Stomach smooth muscle (tissue), 2 donors: ENCODE measurements at regions not wholly inside any gene's neighbourhood (a gene's known extent, or its start where the extent isn't known, plus 50 kb on each side); places are given as distances from the start of the nearest gene placed in this dataset.
"Not testable (repeated sequence)": the region's sequence is repeated elsewhere in the genome, so short reads cannot be mapped to it uniquely, and the experiment has no call there.

ENCODE experiments used
- H3K27ac ChIP-seq: one replicate; pipeline ENCODE4 v1.7.0; 2013; ENCODE audit warnings: mild to moderate bottlenecking, low read length, inconsistent platforms
- H3K27me3 ChIP-seq, 2 donors: one replicate each; pipeline ENCODE4 v1.7.0; 2013; ENCODE audit warnings: low read length in 2 of 2; ENCODE audit not compliant: insufficient read depth in 2 of 2, control insufficient read depth in 1 of 2
- H3K36me3 ChIP-seq, 2 donors: one replicate each; pipeline ENCODE4 v1.7.0; 2013; ENCODE audit warnings: low read length in 2 of 2; ENCODE audit not compliant: control insufficient read depth in 2 of 2, insufficient read depth in 2 of 2
- H3K4me1 ChIP-seq: one replicate; pipeline ENCODE4 v1.7.0; 2013; ENCODE audit warnings: low read length; ENCODE audit not compliant: control insufficient read depth, insufficient read depth
- H3K4me3 ChIP-seq, 2 donors: one replicate each; pipeline ENCODE4 v1.7.0; 2013; ENCODE audit warnings: low read length in 2 of 2
- H3K9ac ChIP-seq, 2 donors: one replicate each; pipeline ENCODE4 v1.7.0; 2013; ENCODE audit warnings: low read length in 2 of 2, mild to moderate bottlenecking in 1 of 2
- H3K9me3 ChIP-seq, 2 donors: one replicate each; pipeline ENCODE4 v1.7.0; 2013; ENCODE audit warnings: low read length in 2 of 2; ENCODE audit not compliant: control insufficient read depth in 2 of 2
- donor health status: healthy.
- donor health status: Pancreatic carcinoma.

DNA sequence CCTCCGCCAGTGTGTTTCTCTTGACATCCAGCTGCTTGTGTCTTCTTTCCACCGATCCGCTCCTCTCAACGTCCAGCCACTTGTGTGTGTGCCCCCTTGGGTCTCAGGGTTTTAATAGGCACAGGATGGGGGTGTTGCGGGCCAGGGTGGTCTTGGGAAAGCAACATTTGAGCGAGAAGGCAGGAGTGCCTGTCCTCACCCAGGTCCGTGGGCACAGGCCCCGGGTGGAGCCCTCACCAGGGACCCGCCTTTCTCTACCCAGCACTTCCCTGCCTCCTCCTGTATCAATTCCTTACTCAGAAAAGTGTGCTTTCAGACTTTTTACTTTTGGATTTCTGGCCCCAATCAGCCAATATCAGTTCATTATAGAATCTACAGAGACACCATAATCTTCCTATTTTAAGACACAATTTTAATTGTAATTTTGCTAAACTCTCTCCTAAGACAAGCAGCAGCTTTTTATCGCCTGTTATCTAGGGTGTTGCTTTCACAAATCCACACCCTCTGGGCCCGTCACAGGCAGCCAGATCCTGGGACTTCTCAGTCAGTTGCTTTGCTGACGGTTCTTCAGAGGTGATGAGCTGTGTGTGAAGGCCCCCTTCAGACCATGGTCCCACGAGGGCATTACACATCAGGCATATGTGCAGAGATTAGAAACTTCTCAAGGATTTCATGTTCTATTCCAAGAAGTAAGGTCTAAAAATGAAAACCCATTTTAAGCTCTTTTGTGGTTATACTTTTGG lies 96.0 kb upstream of the FHL2 start:
- Histone ChIP-seq H3K4me3 (no peak overlapping the region), H3K27ac (no peak overlapping the region), H3K9ac (no peak overlapping the region), H3K4me1 (peaks cover 11% of the 10 kb centered on the region), H3K27me3 (no peaks in the 10 kb centered on the region), H3K9me3 (peaks cover 0 to 20% of the 10 kb centered on the region in 2 donors), H3K36me3 (no peaks in the 10 kb centered on the region)

DNA sequence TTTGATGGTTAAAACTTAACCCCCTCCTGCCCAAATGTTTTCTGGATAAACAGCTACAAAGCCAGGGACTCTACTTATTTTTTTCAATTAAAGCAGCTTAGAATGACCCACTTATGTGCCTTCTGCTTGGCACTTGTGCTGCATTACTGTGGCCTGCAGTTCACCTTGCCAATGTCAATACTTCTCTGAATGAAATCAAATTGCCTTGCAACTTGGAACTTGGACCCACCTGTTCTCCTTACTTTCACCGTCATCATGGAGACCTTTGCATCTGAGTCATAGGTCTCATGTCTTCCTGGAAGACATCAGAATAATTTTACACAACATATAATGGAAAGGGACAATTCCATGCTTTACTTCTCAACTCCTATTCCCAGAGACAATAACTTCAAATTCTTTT lies 92.1 kb upstream of the FHL2 start:
- Histone ChIP-seq H3K4me1 (peaks cover under 1% of the 10 kb centered on the region), H3K4me3 (no peak overlapping the region), H3K27ac (no peak overlapping the region), H3K36me3 (no peaks in the 10 kb centered on the region), H3K9me3 (peaks cover 0 to 20% of the 10 kb centered on the region in 2 donors), H3K27me3 (no peaks in the 10 kb centered on the region), H3K9ac (no peak overlapping the region)

DNA sequence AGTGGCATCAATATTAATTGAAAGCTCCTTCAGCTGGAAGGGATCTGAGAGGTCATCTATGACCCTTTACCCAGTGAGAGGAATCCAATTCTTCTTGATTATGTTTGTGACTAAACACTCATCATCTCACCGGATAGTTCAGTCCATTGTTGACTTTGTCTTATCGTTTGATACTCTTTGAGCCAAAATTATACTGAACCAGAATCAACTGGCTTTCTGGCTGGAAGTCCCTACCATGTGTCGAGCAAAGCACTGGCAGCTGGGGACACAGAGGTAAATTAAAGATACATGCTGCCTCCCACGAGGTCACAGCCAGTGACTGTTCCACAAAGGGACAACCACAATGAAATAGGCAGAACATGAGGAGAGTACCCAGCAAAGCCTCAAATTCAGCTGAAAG lies 91.4 kb upstream of the FHL2 start:
- H3K27me3 ChIP-seq, result no peaks in the 10 kb centered on the region
- no peak overlapping the region for H3K9ac ChIP-seq
- H3K36me3 ChIP-seq, result no peaks in the 10 kb centered on the region
- H3K9me3 ChIP-seq, result peaks cover 0 to 20% of the 10 kb centered on the region in 2 donors
- no peak overlapping the region for H3K27ac ChIP-seq
- H3K4me3 ChIP-seq, result no peak overlapping the region
- H3K4me1 ChIP-seq, result no peaks in the 10 kb centered on the region

DNA sequence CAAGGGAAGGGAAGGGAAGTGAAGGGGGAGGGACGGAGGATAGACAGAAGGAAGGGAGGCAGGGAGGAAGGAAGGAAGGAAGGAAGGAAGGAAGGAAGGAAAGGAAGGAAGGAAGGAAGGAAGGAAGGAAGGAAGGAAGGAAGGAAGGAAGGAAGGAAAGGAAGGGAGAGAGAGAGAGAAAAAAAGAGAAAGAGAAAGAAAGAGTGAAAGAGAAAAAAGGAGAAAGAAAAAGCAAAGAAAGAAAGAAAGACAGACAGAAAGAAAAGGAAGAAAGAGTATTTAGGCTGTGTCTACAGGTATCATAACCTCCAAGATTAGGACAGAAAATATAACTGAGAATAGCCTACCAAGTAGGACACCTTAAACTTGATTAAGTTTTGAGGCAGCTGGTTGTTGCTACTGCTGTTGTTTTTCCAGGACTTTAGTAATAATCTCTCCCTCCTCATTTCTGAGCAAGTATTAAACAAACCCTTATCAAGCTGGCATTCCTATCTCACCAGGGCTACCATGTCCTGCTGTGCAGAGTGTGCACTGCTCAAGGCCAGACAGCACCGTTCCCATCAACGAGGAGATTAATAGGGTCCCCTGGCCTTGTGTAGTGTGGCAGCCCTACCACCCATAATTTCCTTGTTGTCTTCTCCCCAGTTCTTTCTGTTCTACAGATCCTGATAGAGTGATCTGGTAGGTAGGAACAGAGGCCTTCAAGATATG lies 90.5 kb upstream of the FHL2 start:
- no peaks in the 10 kb centered on the region for H3K4me1 ChIP-seq
- no peak overlapping the region for H3K4me3 ChIP-seq
- H3K27me3 ChIP-seq, result no peaks in the 10 kb centered on the region
- no peak overlapping the region for H3K27ac ChIP-seq
- H3K9ac ChIP-seq, result no peak overlapping the region
- H3K9me3 ChIP-seq, result peaks cover 0 to 20% of the 10 kb centered on the region in 2 donors
- no peaks in the 10 kb centered on the region for H3K36me3 ChIP-seq

DNA sequence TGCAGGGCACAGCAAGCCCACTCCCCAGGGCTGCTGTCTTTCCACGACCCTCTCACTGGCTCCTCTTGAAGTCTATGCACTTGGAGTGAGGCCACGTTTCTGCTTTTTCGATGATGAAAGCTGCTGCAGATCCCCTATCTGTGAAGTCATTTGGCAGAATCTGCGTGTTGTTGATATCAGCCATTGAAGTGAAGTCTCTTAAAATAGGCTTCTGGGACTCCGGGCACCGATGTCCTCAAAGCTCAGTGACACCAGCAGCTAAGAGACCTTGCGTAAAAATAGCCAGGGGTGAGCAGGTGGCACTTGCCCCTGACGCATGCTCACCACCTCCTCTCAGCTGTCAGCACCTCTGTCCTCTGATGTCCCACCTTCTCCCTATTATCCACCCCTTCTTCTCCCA lies 89.4 kb upstream of the FHL2 start:
- Histone ChIP-seq H3K4me1 (no peaks in the 10 kb centered on the region), H3K9ac (no peak overlapping the region), H3K4me3 (no peak overlapping the region), H3K9me3 (peaks cover 0 to 12% of the 10 kb centered on the region in 2 donors), H3K27me3 (no peaks in the 10 kb centered on the region), H3K27ac (no peak overlapping the region), H3K36me3 (no peaks in the 10 kb centered on the region)

DNA sequence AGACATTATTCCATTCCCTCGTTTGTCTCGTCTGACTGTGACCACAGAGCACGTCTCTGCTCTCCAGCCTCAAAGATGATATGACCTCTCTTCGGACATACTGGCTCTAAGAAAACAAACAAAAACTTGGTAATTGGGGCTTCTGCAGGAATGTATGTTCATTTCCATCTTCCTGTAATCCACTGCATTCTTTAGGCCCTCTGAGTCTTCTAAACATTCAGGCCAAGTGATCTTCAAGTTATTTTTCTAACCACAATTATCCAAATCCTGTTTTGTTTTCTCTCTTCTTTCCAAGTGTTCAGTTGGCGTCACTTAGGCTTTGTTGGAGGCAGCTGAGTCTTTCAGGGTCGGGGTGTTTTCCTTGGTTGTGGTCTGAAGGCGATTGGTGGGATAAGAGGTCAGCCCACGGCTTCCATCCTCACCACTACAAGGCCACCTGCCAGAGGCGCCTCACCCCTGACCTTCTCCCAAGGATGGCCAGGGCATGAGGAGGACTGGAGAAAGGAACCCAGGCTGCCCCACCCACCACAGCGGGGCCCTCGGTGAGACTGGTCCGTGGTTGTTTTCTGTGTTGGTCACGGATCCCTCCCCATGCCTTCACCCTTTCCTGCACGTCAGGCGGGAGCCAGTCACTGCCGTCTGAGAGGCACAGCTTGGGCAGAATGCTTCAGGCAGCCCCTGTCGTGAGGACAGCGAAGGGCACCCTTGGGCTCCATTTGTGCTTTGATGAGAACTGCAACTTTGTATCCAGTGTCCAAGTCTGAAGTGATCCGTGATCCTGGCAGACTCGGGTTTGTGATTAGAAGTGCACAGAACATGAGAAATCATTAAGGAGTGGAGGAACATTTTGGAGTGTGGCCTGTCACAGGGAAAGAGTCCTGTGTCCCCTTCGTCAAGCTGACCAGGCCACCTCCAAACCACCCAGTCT lies 88.6 kb upstream of the FHL2 start:
- Histone ChIP-seq H3K4me3 (no peak overlapping the region), H3K27ac (no peak overlapping the region), H3K9me3 (peaks cover 0 to 5% of the 10 kb centered on the region in 2 donors), H3K36me3 (no peaks in the 10 kb centered on the region), H3K4me1 (no peaks in the 10 kb centered on the region), H3K9ac (no peak overlapping the region), H3K27me3 (no peaks in the 10 kb centered on the region)

DNA sequence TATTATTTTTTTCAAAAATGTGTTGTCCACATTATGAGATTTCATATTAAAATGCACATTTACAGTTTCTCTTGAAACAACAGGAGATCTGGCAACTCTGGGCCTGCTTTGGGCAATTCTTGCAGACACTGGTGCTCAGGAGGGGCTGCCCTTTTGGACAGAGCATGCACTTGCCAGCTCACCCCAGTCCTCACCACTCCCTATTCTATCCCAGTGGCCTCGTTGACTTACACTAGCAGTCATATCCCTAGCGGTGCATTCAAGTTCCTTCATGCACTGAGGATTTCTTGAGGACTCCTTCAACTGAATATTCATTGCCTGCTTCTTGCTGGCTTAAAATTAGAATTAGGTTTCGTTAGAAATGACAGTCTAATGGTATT lies 87.9 kb upstream of the FHL2 start:
- Histone ChIP-seq H3K4me1 (no peaks in the 10 kb centered on the region), H3K27ac (no peak overlapping the region), H3K4me3 (no peak overlapping the region), H3K27me3 (no peaks in the 10 kb centered on the region), H3K36me3 (no peaks in the 10 kb centered on the region), H3K9me3 (peaks cover 0 to 1% of the 10 kb centered on the region in 2 donors), H3K9ac (no peak overlapping the region)

DNA sequence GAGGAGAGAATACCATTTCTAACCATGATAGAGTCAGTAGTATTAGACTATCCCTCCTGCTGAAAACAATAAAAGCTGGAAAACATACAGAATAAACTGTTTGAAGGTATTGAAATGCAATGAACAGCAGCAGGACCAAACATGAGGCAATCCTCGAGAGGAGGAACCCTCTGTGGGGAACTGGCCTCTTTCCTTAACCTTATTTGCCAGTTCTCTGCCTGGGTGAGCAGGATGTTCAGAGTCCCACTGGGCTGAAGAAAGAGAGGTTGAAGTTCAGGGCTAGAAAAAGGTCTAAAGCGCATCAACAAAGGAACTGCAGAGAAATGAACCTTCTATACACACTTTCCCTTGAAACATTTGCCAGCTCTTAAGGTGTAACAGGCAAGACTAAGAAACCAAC lies 79.8 kb upstream of the FHL2 start:
- Histone ChIP-seq H3K27ac (no peak overlapping the region), H3K36me3 (no peaks in the 10 kb centered on the region), H3K9ac (no peak overlapping the region), H3K9me3 (no peaks in the 10 kb centered on the region), H3K4me3 (no peak overlapping the region), H3K27me3 (no peaks in the 10 kb centered on the region), H3K4me1 (no peaks in the 10 kb centered on the region)

DNA sequence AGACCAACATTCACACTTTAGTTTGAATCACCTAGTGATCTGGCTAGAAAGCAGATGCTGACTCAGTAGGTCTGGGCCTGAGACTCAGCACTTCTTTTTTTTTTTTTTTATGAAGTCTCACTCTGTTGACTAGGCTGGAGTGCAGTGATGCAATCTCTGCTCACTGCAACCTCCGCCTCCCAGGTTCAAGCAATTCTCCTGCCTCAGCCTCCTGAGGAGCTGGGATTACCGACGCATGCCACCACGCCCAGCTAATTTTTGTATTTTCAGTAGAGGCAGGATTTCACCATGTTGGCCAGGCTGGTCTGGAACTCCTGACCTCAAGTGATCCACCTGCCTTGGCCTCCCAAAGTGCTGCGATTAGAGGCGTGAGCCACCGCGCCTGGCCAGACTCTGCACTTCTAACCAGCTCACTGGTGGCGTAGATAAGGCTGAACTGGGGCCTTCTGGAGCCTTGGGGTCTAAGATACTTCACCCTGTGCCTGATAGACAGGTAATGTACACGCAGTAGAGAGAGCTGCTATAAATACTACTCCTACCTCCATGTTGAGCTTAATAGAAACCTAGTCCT lies 78.3 kb upstream of the FHL2 start:
- not testable (repeated sequence) for H3K4me1 ChIP-seq, H3K9me3 ChIP-seq, H3K4me3 ChIP-seq, H3K9ac ChIP-seq, H3K36me3 ChIP-seq, H3K27me3 ChIP-seq, H3K27ac ChIP-seq

DNA sequence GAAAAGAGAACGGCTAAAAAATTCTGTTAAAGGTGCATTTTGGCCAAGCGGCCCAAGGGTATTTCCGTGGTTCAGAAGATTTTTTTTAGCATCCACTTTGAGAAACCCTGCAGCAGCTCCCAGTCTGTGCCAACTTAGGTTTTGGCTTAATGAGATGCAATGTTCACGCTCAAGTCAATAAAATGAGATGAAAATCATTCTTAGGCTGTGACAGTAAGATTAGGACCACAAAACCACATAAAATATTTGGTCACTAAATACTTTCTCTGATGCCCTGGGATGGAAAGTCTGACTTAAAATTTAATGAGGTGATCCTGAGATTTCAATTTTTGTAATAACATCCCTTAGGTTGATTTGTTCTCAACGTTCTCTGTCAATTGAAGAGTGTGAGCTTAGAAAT lies 74.2 kb upstream of the FHL2 start:
- Histone ChIP-seq H3K36me3 (no peaks in the 10 kb centered on the region), H3K4me1 (no peaks in the 10 kb centered on the region), H3K27ac (no peak overlapping the region), H3K27me3 (no peaks in the 10 kb centered on the region), H3K9me3 (no peaks in the 10 kb centered on the region), H3K4me3 (no peak overlapping the region), H3K9ac (no peak overlapping the region)
